Ascending aorta (tissue), 2 donors: ENCODE measurements at regions not wholly inside any gene's neighbourhood (a gene's known extent, or its start where the extent isn't known, plus 50 kb on each side); places are given as distances from the start of the nearest gene placed in this dataset.

Experiments used
- DNase-seq, 2 donors: peaks; one replicate each; pipeline ENCODE4 v3.0.0-alpha.2; 2019; ENCODE audit warnings: low spot score in 2 of 2
- H3K27ac ChIP-seq, 2 donors: fragments of 200-600 bp; sonication (generic); one replicate each; pipeline ENCODE4 v1.5.1; 2016 to 2017; ENCODE audit warnings: mild to moderate bottlenecking in 1 of 2
- H3K27me3 ChIP-seq: fragments of 200-600 bp; sonication (generic); one replicate; pipeline ENCODE4 v1.5.1; 2017
- H3K36me3 ChIP-seq, 2 donors: fragments of 200-600 bp; sonication (generic); one replicate each; pipeline ENCODE4 v1.5.1; 2016
- H3K4me1 ChIP-seq, 2 donors: fragments of 200-600 bp; sonication (generic); one replicate each; pipeline ENCODE4 v1.5.1; 2016 to 2017; ENCODE audit warnings: mild to moderate bottlenecking in 1 of 2
- H3K4me3 ChIP-seq, 2 donors: fragments of 200-600 bp; sonication (generic); one replicate each; pipeline ENCODE4 v1.5.1; 2016 to 2017; ENCODE audit warnings: mild to moderate bottlenecking in 1 of 2
- H3K9me3 ChIP-seq, 2 donors: fragments of 200-600 bp; sonication (generic); one replicate each; pipeline ENCODE4 v1.5.1; 2016
- intact Hi-C: fragments of 100-400 bp; cut with DNase I; formaldehyde crosslinking; loops from one replicate; pipeline ENCODE4 v1.15.1; 2023
- TF ChIP-seq, protein P1 (sequence below), 3 experiments: fragments of 200-600 bp in 2 of 3; fragments of 450-650 bp in 1 of 3; sonication (generic) in 2 of 3; IDR thresholded peaks; one replicate each; pipeline ENCODE4 v1.5.1; 2016 to 2019; ENCODE audit warnings: antibody characterized with exemption in 3 of 3, mild to moderate bottlenecking in 1 of 3, moderate library complexity in 1 of 3

DNA sequence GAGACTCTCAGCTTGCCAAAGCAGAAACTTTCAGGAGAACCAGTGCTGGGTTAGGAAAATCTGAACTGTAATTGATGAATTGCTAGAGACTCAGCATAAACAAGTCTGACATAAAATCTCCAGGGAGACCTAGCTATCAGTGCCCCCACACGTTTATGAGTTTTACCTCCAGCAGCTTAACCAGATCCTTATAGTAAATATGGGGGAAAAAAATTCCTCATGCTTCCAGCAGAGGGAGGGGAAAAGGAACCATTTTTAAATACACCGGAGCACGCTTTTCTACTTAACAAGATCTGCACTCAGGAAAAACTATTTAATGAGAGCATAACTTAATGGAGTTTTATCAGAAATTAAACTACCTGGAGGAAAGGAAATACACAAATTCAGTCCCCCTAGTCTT is 1040.7 kb upstream of the INTU start:
- Histone ChIP-seq H3K27me3 (no peaks in the 10 kb centered on the region), H3K36me3 (no peaks in the 10 kb centered on the region), H3K4me3 (no peak overlapping the region), H3K9me3 (peaks cover 0 to 8% of the 10 kb centered on the region in 2 donors), H3K27ac (no peak overlapping the region), H3K4me1 (no peaks in the 10 kb centered on the region)
- no peak for DNase-seq
- intact Hi-C loops = no loop called here
- TF ChIP-seq, protein P1, sequence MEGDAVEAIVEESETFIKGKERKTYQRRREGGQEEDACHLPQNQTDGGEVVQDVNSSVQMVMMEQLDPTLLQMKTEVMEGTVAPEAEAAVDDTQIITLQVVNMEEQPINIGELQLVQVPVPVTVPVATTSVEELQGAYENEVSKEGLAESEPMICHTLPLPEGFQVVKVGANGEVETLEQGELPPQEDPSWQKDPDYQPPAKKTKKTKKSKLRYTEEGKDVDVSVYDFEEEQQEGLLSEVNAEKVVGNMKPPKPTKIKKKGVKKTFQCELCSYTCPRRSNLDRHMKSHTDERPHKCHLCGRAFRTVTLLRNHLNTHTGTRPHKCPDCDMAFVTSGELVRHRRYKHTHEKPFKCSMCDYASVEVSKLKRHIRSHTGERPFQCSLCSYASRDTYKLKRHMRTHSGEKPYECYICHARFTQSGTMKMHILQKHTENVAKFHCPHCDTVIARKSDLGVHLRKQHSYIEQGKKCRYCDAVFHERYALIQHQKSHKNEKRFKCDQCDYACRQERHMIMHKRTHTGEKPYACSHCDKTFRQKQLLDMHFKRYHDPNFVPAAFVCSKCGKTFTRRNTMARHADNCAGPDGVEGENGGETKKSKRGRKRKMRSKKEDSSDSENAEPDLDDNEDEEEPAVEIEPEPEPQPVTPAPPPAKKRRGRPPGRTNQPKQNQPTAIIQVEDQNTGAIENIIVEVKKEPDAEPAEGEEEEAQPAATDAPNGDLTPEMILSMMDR (IDR thresholded peaks at IDR 0.05) = peak in 1 of 3 experiments; percentile 13

DNA sequence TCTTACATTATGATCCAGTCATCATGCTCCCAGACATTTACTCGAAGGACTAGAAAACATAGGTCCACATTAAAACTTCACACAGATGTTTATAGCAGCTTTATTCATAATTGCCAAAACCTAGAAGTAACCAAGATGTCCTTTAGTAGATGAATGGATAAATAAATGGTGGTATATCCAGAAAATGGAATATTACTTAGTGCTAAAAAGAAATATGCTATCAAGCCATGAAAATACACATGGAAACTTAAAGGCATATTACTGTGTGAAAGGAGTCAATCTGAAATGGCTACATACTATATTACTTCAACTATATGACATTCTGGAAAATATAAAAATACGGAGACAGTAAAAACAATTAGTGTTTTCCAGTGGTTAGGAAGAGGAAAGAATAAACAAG is 1039.1 kb upstream of the INTU start:
- intact Hi-C loops = no loop called here
- Histone ChIP-seq H3K4me1 (no peaks in the 10 kb centered on the region), H3K4me3 (no peak overlapping the region), H3K27me3 (no peaks in the 10 kb centered on the region), H3K36me3 (no peaks in the 10 kb centered on the region), H3K27ac (no peak overlapping the region), H3K9me3 (peaks cover 0 to 4% of the 10 kb centered on the region in 2 donors)
- TF ChIP-seq, protein P1 (IDR thresholded peaks at IDR 0.05) = no peak
- no peak for DNase-seq

DNA sequence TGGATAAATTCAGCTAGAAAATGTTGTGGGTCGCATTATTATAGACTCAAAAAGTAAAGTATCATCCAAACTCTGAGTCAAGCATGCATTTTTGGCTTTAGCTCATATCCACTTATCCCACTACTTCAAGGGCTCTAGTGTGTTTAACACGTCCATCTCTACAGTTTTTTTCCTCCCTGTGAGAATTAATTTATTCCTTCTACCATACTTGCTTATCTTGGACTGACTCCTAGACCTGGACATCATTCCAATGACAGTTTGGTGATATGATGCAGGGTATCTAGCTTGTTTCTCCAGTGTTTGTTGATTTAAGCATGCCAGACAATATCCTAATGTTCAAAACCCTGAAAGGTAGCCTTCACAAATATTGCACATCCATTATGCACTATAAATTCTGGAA is 1037.1 kb upstream of the INTU start:
- intact Hi-C loops = no loop called here

DNA sequence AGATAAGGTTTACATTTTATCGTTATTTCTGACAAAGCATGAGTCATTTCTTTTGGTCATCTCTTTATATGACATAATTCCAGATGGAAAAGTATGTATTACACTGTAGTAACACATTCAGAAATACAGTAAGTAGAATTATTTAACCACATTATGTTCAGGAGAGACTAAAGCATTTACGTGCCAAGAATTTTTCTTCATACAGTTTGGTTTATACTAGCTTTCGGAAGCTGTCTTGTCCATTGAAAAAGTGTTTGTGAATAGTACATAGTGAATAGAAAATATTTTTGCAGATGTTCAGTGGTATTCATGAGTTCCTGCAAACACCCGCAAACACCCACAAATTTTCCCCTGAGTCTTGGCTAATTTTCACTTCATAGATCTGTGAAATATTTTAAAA is 1033.0 kb upstream of the INTU start:
- TF ChIP-seq, protein P1 (IDR thresholded peaks at IDR 0.05) = no peak
- DNase-seq = no peak
- no peak overlapping the region for H3K27ac ChIP-seq
- no peaks in the 10 kb centered on the region for H3K4me1 ChIP-seq
- H3K4me3 ChIP-seq = no peak overlapping the region
- H3K27me3 ChIP-seq = no peaks in the 10 kb centered on the region
- no peaks in the 10 kb centered on the region for H3K36me3 ChIP-seq
- no peaks in the 10 kb centered on the region for H3K9me3 ChIP-seq
- intact Hi-C loops = loop anchor here (5.0 to 10.0 kb wide), 2 partner anchors 845 to 1287 kb away; partner anchors contain the start of gene FAT4

More for the DNA sequence above, 1037.1 kb upstream of the INTU start:
- TF ChIP-seq, protein P1 (IDR thresholded peaks at IDR 0.05) = no peak
- DNase-seq = no peak
- no peaks in the 10 kb centered on the region for H3K27me3 ChIP-seq
- H3K9me3 ChIP-seq = no peaks in the 10 kb centered on the region
- no peaks in the 10 kb centered on the region for H3K4me1 ChIP-seq
- H3K4me3 ChIP-seq = no peak overlapping the region
- no peak overlapping the region for H3K27ac ChIP-seq
- no peaks in the 10 kb centered on the region for H3K36me3 ChIP-seq

DNA sequence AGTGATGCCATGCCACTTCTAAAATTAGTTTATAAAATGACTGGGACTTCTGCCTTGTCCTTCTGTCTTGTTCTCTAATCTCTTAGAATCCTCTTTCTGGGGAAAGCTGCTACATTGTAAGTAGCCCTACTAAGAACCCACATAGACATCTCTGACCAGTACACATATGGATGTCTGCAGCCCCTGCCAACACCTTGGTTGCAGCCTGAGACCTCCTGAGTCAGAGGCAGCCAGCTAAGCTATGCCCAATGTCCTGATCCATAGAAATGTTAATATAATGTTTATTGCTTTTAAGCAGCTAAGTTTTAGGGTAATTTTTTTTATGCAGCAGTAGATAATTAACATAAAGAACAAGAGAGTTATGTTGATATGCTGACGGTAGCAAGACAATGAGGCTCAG is 1029.5 kb upstream of the INTU start:
- no peaks in the 10 kb centered on the region for H3K36me3 ChIP-seq
- no peaks in the 10 kb centered on the region for H3K9me3 ChIP-seq
- TF ChIP-seq, protein P1 (IDR thresholded peaks at IDR 0.05) = no peak
- no peaks in the 10 kb centered on the region for H3K4me1 ChIP-seq
- DNase-seq = no peak
- H3K4me3 ChIP-seq = no peak overlapping the region
- no peaks in the 10 kb centered on the region for H3K27me3 ChIP-seq
- intact Hi-C loops = loop anchor here (5.0 to 10.0 kb wide), 2 partner anchors 848 to 1291 kb away; partner anchors contain the start of gene FAT4
- H3K27ac ChIP-seq = no peak overlapping the region

DNA sequence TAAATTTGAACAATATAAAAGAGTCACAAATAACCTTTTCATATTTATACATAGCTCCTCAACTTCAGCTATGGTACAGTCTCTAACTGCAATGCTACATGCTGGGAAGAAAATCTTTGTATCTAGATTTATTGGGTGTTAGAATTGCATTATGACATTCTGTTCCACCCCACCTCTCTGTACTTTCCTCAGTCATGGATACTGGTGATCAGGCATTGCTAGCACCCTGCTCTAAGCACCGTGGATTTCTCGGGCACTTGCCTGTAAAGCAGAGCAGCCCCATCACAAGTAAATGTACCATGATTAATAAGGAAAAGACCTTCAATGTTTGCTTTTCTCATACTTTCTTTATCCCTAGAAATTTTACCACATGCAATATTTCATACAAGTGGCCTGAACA is 1028.9 kb upstream of the INTU start:
- Histone ChIP-seq H3K4me1 (no peaks in the 10 kb centered on the region), H3K9me3 (no peaks in the 10 kb centered on the region), H3K27ac (no peak overlapping the region), H3K36me3 (no peaks in the 10 kb centered on the region), H3K27me3 (no peaks in the 10 kb centered on the region), H3K4me3 (no peak overlapping the region)
- intact Hi-C loops = loop anchor here (5.0 to 10.0 kb wide), 2 partner anchors 849 to 1292 kb away; partner anchors contain the start of gene FAT4
- no peak for DNase-seq
- TF ChIP-seq, protein P1 (IDR thresholded peaks at IDR 0.05) = no peak
